Right lobe of liver (tissue), 6 donors: ENCODE measurements at regions not wholly inside any gene's neighbourhood (a gene's known extent, or its start where the extent isn't known, plus 50 kb on each side); places are given as distances from the start of the nearest gene placed in this dataset.

Experiments
- ATAC-seq, 4 donors: fragments of 200-7000 bp; cut with Tn5 transposase; one replicate each; pipeline ENCODE4 v1.9.1; 2020; ENCODE audit warnings: mild to moderate bottlenecking in 4 of 4, moderate library complexity in 4 of 4
- DNase-seq, 3 donors: peaks; one replicate each; pipeline ENCODE4 v3.0.0-alpha.2; 2020
- H3K27ac ChIP-seq, 3 donors: fragments of 200-600 bp; one replicate each; pipeline ENCODE4 v1.8.0; 2022
- H3K27me3 ChIP-seq, 2 donors: fragments of 200-600 bp; one replicate each; pipeline ENCODE4 v1.8.0; 2022
- H3K36me3 ChIP-seq, 4 donors: fragments of 200-600 bp; sonication (generic) in 1 of 4; one replicate each; pipeline versions ENCODE4 v1.5.1 to v1.8.0; 2017 to 2022; ENCODE audit warnings: control low read depth in 1 of 4
- H3K4me1 ChIP-seq, 4 donors: fragments of 200-600 bp; sonication (generic) in 1 of 4; one replicate each; pipeline versions ENCODE4 v1.5.1 to v1.8.0; 2017 to 2022; ENCODE audit warnings: control low read depth in 1 of 4
- H3K4me3 ChIP-seq, 3 donors: fragments of 200-600 bp; one replicate each; pipeline ENCODE4 v1.8.0; 2022
- H3K9me3 ChIP-seq, 4 donors: fragments of 200-600 bp; sonication (generic) in 1 of 4; one replicate each; pipeline versions ENCODE4 v1.5.1 to v1.8.0; 2017 to 2022; ENCODE audit warnings: control low read depth in 1 of 4
- POLR2A ChIP-seq: fragments of 450-650 bp; IDR thresholded peaks from one replicate; pipeline ENCODE4 v1.6.1; 2017; ENCODE audit warnings: antibody characterized with exemption, mild to moderate bottlenecking
- WGBS: methylation state at CpG from one replicate; pipeline ENCODE4 v1.1.6; 2018; ENCODE audit warnings: low coverage, low lambda C conversion rate; ENCODE audit not compliant: insufficient coverage; ENCODE audit errors: missing lambda C conversion rate; 5-methylcytosine and 5-hydroxymethylcytosine counted together
- intact Hi-C, 2 donors: fragments of 100-400 bp; cut with DNase I; formaldehyde crosslinking; loops; one replicate each; pipeline versions ENCODE4 v1.11.2 to v1.14.1; 2022
- microRNA-seq, 2 donors: library from miRNA; unstranded; fragments of <30 nt; microRNA quantifications; one replicate each; pipeline ENCODE4, GENCODE V29; 2019 to 2020
- small RNA-seq, 2 experiments: library from RNA; depleted of rRNA; stranded (forward); fragments of <200 nt; gene quantifications; one replicate each; pipeline ENCODE3, GENCODE V24; 2016
- TF ChIP-seq, protein P1 (sequence below), 4 donors: fragments of 200-600 bp in 3 of 4; fragments of 450-650 bp in 1 of 4; IDR thresholded peaks; one replicate each; pipeline versions ENCODE4 v1.5.1 to v1.8.0; 2016 to 2022; ENCODE audit warnings: antibody characterized with exemption in 4 of 4, mild to moderate bottlenecking in 2 of 4
- donor health status: DM: no; HTN: yes; CAD: no.
- donor health status: DM: no; HTN: no; CAD: no.
- donor health status: DM: no; HTN: no; CAD: no.
- donor health status: DM: no; HTN: yes; CAD: no.
- donor health status: DM: no; HTN: yes; CAD: no.

GRCh38 chr3:175868626-175869025 is 1009.5 kb downstream of the NAALADL2 start:
- no peaks in the 10 kb centered on the region for H3K36me3 ChIP-seq
- H3K27me3 ChIP-seq = no peaks in the 10 kb centered on the region
- DNase-seq = no peak
- intact Hi-C loops = no loop called here
- no peak overlapping the region for H3K27ac ChIP-seq
- ATAC-seq = no peak
- TF ChIP-seq POLR2A = no peak
- TF ChIP-seq, protein P1, sequence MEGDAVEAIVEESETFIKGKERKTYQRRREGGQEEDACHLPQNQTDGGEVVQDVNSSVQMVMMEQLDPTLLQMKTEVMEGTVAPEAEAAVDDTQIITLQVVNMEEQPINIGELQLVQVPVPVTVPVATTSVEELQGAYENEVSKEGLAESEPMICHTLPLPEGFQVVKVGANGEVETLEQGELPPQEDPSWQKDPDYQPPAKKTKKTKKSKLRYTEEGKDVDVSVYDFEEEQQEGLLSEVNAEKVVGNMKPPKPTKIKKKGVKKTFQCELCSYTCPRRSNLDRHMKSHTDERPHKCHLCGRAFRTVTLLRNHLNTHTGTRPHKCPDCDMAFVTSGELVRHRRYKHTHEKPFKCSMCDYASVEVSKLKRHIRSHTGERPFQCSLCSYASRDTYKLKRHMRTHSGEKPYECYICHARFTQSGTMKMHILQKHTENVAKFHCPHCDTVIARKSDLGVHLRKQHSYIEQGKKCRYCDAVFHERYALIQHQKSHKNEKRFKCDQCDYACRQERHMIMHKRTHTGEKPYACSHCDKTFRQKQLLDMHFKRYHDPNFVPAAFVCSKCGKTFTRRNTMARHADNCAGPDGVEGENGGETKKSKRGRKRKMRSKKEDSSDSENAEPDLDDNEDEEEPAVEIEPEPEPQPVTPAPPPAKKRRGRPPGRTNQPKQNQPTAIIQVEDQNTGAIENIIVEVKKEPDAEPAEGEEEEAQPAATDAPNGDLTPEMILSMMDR (IDR thresholded peaks at IDR 0.05) = no peak
- WGBS = 62% methylated on average over 1 of the region's 1 CpG
- no peak overlapping the region for H3K4me3 ChIP-seq
- H3K4me1 ChIP-seq = no peaks in the 10 kb centered on the region
- peaks cover 0 to 4% (median 0%) of the 10 kb centered on the region in 4 donors for H3K9me3 ChIP-seq

DNA sequence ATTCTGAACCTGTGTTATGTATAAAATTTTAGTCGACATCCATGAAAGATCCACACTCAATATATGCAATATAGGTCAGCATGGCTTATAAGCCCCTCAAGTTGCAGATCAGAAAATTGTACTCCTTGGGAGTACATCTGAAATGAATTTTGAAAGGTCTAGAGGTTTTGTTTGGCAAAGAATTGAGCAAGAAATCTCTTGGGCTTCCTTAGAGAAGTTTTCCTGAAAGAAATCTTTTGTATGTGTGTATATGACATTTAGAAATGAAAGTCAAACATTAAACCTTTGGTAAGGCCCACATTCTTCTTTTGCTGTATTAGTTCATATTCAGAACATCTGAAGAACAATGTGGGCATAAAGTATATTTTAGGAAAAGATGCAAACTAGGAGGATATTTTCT is 1006.6 kb downstream of the NAALADL2 start:
- TF ChIP-seq, protein P1 (IDR thresholded peaks at IDR 0.05) = no peak
- no peak for TF ChIP-seq POLR2A
- intact Hi-C loops = no loop called here
- Histone ChIP-seq H3K27me3 (no peaks in the 10 kb centered on the region), H3K4me1 (no peaks in the 10 kb centered on the region), H3K27ac (no peak overlapping the region), H3K4me3 (no peak overlapping the region), H3K9me3 (peaks cover 0 to 4% (median 0%) of the 10 kb centered on the region in 4 donors), H3K36me3 (no peaks in the 10 kb centered on the region)
- 53% methylated on average over 1 of the region's 1 CpG for WGBS
- no peak for ATAC-seq
- no peak for DNase-seq

DNA sequence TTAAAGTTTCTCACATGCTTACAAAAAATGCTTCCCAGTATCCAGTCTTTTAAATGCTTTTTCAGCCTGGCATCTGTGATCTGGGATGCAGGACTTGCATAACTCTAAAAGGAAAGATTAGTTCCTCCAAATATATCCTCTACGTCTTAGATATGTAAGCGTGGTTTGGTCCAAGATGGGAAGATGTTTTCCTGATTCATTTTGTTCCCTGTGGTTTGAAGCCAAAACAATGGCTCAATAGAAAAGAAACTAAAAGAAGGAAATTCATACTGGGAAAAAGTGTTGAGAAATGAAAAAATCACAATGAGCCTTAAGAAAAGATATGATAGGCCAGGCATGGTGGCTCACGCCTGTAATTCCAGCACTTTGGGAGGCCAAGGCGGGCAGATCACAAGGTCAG is 1002.8 kb downstream of the NAALADL2 start:
- H3K9me3 ChIP-seq = no peaks in the 10 kb centered on the region
- H3K4me1 ChIP-seq = no peaks in the 10 kb centered on the region
- intact Hi-C loops = no loop called here
- no peaks in the 10 kb centered on the region for H3K36me3 ChIP-seq
- no peak overlapping the region for H3K4me3 ChIP-seq
- no peak for TF ChIP-seq POLR2A
- TF ChIP-seq, protein P1 (IDR thresholded peaks at IDR 0.05) = no peak
- DNase-seq (no peak), ATAC-seq (no peak)
- no peaks in the 10 kb centered on the region for H3K27me3 ChIP-seq
- WGBS = 60% methylated on average over 2 of the region's 4 CpGs
- H3K27ac ChIP-seq = no peak overlapping the region

Small RNA genes in the stretch of these regions (microRNA-seq; reads per million reads assigned to microRNA genes)
- gene MIR7977 = 0.58 to 1.9 reads per million in 2 donors

Small RNA genes in the stretch of these regions (small RNA-seq; reads per million reads assigned to genes)
- 0 reads per million in 2 experiments for gene AC104640.2
- 0 reads per million in 2 experiments for gene RNA5SP147
